IMR-90 (cell line): ENCODE measurements at regions not wholly inside any gene's neighbourhood (a gene's known extent, or its start where the extent isn't known, plus 50 kb on each side); places are given as distances from the start of the nearest gene placed in this dataset.

Experiments
- CEBPB ChIP-seq: IDR thresholded peaks from 2 replicates; pipeline ENCODE4 v1.6.1; 2012; ENCODE audit warnings: low read depth, low read length, improper control_type of control experiment
- MAFK ChIP-seq: IDR thresholded peaks from 2 replicates; pipeline ENCODE4 v1.6.1; 2012; ENCODE audit warnings: low read depth, low read length, improper control_type of control experiment
- MAZ ChIP-seq: IDR thresholded peaks from 2 replicates; pipeline ENCODE4 v1.6.1; 2012; ENCODE audit warnings: low read depth, mild to moderate bottlenecking, low read length, improper control_type of control experiment, moderate library complexity, borderline replicate concordance
- POLR2A ChIP-seq: IDR thresholded peaks from 2 replicates; pipeline ENCODE4 v1.6.1; 2012; ENCODE audit warnings: mild to moderate bottlenecking, low read depth, low read length
- SMC3 ChIP-seq: fragments of 150-350 bp; IDR thresholded peaks from 2 replicates; pipeline ENCODE4 v1.6.1; 2016; ENCODE audit warnings: low read depth, mild to moderate bottlenecking, antibody characterized with exemption, low read length, moderate library complexity
- TF ChIP-seq, protein P1 (sequence below): conservative IDR thresholded peaks from 2 replicates; pipeline ENCODE4 v1.5.1; 2012; ENCODE audit warnings: mild to moderate bottlenecking, low read depth, low read length, improper control_type of control experiment
- TF ChIP-seq, protein P2 (sequence below): fragments of 150-350 bp; IDR thresholded peaks from 2 replicates; pipeline ENCODE4 v1.6.1; 2017; ENCODE audit warnings: mild to moderate bottlenecking, antibody characterized with exemption, low read length, low read depth
- TF ChIP-seq, protein P3 (sequence below): fragments of 150-350 bp; IDR thresholded peaks from 2 replicates; pipeline ENCODE4 v1.6.1; 2016; ENCODE audit warnings: low read depth, mild to moderate bottlenecking, low read length, moderate library complexity, borderline replicate concordance

DNA sequence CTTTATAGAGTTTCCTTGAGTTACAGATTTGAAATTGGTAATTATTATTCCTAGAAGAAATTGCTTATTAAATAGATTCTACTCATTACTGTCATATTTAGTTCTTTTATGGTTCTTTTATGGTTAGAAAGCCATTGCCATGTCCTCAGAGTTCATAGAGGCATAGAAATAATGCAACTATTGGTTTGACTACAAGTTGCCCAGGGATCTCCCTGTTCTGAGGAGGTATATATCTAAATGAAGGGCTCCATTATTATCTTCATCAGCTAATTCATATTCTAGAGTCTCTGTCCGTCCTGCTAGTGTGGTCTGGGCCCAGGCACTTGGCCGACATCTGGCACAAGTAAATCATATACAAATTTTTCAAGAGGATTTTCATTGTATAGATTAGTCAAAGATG is 535.7 kb downstream of the PPP4R3C start:
- TF ChIP-seq, protein P1, sequence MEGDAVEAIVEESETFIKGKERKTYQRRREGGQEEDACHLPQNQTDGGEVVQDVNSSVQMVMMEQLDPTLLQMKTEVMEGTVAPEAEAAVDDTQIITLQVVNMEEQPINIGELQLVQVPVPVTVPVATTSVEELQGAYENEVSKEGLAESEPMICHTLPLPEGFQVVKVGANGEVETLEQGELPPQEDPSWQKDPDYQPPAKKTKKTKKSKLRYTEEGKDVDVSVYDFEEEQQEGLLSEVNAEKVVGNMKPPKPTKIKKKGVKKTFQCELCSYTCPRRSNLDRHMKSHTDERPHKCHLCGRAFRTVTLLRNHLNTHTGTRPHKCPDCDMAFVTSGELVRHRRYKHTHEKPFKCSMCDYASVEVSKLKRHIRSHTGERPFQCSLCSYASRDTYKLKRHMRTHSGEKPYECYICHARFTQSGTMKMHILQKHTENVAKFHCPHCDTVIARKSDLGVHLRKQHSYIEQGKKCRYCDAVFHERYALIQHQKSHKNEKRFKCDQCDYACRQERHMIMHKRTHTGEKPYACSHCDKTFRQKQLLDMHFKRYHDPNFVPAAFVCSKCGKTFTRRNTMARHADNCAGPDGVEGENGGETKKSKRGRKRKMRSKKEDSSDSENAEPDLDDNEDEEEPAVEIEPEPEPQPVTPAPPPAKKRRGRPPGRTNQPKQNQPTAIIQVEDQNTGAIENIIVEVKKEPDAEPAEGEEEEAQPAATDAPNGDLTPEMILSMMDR = no peak
- TF ChIP-seq CEBPB = no peak
- TF ChIP-seq, protein P2, sequence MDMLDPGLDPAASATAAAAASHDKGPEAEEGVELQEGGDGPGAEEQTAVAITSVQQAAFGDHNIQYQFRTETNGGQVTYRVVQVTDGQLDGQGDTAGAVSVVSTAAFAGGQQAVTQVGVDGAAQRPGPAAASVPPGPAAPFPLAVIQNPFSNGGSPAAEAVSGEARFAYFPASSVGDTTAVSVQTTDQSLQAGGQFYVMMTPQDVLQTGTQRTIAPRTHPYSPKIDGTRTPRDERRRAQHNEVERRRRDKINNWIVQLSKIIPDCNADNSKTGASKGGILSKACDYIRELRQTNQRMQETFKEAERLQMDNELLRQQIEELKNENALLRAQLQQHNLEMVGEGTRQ = no peak
- no peak for TF ChIP-seq SMC3
- no peak for TF ChIP-seq POLR2A
- no peak for TF ChIP-seq MAZ
- TF ChIP-seq MAFK = no peak
- TF ChIP-seq, protein P3, sequence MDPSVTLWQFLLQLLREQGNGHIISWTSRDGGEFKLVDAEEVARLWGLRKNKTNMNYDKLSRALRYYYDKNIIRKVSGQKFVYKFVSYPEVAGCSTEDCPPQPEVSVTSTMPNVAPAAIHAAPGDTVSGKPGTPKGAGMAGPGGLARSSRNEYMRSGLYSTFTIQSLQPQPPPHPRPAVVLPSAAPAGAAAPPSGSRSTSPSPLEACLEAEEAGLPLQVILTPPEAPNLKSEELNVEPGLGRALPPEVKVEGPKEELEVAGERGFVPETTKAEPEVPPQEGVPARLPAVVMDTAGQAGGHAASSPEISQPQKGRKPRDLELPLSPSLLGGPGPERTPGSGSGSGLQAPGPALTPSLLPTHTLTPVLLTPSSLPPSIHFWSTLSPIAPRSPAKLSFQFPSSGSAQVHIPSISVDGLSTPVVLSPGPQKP = no peak
